ENCODE measurements at regions not wholly inside any gene's neighbourhood (a gene's known extent, or its start where the extent isn't known, plus 50 kb on each side); places are given as distances from the start of the nearest gene placed in this dataset.
"Not testable (repeated sequence)": the region's sequence is repeated elsewhere in the genome, so short reads cannot be mapped to it uniquely, and the experiment has no call there.

- no peak for DNase-seq
Observed at GRCh38 chr14:104306450-104307040, 168.2 kb downstream of the KIF26A start.

GRCh38 chr14:104307246-104307626, 168.8 kb downstream of the KIF26A start:
- no peak for DNase-seq

- no peak for DNase-seq
Observed at GRCh38 chr14:104307627-104308401, 169.4 kb downstream of the KIF26A start.

DNA sequence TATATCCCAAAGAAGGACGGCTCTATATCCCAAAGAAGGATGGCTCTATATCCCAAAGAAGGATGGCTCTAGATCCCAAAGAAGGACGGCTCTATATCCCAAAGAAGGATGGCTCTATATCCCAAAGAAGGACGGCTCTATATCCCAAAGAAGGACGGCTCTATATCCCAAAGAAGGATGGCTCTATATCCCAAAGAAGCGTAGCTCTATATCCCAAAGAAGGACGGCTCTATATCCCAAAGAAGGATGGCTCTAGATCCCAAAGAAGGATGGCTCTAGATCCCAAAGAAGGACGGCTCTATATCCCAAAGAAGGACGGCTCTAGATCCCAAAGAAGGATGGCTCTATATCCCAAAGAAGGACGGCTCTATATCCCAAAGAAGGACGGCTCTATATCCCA, 170.1 kb downstream of the KIF26A start:
- not testable (repeated sequence) for DNase-seq

DNA sequence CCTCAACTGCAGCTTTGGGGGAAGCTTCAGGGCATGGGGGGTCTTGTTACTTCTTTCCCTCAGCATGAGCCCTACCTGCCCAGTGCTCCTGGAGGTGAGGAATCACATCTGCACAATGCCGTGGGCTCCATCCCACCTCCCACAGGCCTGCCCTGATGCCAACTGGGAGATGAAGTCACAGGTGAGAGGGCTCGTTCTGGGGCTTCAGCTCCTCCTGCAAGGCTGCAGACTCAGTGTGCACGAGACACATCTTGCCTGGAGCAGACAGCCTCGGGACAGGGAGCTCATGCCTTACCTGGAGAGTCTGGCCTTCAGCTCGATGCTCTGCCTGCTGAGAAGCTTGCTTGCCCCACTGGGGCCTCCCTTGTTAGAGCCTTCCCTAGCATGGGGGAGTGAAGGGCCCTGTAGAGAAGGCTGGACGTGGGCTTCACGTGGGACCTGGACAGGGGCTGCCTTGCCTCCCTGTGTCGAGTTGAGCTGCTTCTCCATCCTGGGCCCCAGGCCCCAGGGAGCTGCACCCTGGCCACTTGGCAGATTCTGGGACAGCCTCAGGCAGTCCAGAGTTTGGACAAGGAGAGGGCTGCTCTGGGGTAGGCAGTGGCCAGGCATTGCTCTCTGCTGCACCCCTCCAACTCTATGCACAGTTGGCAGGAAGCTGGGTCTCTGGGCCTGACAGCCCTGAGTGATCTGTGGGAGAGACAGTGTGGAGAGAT, 171.4 kb downstream of the KIF26A start:
- no peak for DNase-seq

DNA sequence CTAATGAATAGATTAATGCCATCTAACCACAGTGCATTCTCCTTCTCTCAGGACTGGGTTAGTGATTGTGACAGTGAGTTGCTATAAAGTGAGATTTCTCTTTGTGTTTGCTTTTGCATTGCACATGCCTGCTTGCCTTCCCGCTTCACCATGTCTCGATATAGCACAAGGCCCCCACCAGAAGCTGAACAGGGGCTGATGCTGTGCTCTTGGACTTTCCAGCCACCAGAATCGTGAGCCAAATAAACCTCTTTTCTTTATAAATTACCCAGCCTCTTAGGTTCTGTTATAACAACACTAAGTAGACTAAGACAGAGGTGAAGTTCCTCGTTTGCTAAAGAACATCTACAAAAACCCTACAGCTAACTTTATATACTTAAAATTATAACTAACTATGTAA, 173.0 kb downstream of the KIF26A start:
- DNase-seq = no peak

- DNase-seq = no peak
Observed at GRCh38 chr14:104313674-104314073, 175.3 kb downstream of the KIF26A start.

DNA sequence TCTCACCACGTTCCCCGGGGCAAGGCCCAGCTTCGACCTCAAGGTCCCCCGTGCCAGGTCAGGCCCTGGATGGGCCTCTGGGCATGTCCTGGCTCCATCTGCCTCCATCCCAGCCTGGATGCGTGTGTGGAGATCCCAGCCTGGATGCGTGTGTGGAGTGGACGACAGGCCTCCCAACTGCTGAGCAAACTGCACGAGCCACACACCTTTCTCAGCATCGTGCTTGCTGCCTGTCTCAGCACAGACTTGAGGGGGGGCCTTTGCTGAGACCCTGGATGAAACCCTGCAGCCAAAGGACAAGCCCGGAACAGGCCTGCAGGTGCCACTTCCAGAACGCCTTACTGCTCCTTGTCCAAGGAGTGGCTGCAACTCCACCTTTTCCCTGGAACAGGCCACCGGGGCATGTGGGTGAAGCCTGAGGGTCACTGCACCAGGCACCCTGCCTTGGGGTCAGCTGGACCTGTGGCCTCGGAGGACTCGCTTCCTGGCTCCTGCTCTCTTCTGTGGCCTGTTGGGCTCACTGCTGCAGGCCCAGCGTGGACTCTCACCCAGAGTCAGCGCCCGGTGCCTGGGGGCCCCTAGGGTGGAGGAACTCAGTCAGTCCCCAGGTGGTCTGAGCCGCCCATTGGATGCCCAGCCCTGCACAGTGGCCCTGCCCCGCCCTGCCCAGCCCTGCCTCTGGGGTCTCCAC, 176.0 kb downstream of the KIF26A start:
- DNase-seq = no peak

DNA sequence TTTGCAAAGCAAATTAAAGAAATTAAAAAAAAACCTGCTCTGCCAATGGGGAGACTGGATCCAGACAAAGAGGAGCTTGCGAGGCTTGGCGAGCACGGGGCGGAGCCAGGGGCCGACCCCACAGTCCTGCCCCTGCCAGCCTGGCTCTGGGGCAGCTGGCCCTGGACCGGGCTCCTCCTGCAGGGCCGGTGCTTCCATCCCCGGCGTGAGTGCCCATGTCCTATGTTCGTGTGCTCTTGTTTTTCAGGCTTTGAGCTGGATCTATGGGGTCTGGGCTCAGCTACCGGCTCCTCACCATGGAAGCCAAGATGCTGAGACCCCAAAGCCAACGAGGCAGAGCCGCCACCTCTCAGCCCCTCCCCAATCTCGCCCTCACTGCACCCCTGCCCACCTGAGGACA, 176.8 kb downstream of the KIF26A start:
- no peak for DNase-seq

DNA sequence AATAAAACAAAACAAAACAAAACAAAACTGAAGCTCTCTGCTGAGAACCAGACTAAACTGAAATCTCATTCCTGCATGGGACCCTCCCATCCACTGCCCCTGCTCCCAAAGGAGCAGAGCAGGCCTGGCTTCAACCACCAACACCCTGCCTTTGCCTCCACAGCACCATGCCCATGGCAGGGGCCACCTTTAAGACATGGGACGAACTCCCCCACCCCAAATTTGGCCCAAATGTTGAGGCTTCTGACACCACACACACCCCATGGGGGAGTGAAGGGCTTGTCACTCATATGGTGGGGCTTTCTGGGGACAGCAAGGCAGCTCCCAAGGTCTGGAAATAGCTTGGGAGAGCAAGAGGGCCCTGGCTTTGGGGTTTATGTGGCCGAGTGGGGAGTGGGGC, 177.2 kb downstream of the KIF26A start:
- no peak for DNase-seq

- no peak for DNase-seq
Observed at GRCh38 chr14:104316121-104316722, 177.8 kb downstream of the KIF26A start.

DNA sequence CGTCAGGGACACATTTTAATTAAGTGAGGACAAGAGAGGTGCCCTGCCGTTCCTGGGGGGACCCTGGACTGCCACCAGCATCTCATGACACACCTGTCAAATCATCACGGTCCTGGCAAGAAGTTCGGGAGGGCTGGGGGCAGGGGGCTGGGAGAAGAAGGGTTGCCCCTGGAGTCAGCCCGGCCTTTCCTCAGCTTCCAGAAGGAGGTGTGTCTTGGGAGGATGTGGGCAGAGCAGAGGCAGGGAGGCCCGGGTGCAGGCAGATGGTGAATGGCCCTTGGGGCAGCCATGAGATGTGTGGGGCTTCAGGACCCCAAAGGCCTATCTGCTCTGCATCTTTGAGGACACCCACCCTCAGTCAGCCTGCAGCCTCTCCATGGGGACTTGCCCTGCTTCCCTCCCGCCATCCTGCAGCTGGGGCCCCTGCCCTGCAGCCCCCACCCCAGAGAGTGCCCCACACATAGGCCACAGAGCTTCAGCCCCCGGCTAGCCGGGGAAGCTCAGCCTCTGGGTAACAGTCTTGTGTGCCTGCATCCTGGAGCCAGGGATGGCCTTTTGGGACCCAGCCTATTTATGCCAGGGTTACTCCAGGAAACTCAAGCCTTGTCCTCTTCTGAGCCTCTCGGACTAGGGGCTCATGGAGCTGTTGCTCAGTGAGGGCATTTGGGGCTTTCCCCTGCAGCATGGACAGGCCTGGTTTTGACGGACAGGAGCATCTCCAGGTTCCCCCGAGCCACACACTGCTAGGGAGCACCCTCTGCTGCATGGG, 178.5 kb downstream of the KIF26A start:
- DNase-seq = no peak

GRCh38 chr14:104317492-104317805, 179.1 kb downstream of the KIF26A start:
- DNase-seq = no peak

- no peak for DNase-seq
Observed at GRCh38 chr14:104317975-104318557, 179.7 kb downstream of the KIF26A start.

DNA sequence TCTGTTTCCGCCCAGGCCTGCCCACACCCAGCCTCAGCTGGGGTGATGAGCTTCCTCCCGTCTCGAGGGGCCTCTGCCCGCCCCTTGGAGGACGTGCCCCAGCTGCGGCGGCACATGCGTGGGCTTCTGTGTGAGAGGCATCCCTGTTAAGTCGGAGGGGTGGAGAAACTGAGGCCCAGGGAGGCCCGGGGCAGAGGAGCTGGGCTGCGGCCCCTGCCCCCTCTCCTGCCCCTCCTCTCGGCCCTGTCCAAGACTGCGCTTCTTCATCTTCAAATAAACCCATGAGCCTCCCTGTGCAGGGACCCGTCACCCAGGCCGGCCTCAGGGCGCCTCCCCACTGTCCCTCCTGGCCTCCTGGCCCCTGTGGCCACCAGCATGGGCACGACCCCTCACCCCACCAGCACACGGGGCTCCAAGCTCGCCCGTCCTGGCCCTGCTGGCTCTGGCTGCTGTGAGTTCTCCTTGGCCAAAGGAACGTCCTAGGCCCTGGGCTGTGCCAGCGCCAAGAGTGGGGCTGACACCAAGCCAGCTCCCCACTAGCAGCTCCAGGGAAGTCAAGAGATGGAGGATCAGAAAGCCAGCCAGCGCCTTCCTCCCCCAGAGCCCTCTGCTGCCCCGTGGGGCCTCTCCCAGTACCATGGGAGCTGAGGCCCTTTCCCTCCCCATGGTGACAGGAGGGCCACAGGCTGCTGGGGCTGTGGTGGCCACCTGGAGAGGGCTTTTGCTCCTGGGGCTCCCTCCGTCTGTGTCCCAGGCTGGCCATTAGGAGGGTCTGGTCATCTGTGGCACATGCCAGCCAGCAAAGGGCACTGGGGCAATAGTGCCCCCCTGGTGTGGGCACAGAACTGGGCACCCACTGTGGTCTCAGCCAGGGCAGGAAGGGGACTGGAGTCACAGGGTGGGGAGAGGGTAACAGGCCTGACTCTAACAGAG, 180.4 kb downstream of the KIF26A start:
- no peak for DNase-seq

DNA sequence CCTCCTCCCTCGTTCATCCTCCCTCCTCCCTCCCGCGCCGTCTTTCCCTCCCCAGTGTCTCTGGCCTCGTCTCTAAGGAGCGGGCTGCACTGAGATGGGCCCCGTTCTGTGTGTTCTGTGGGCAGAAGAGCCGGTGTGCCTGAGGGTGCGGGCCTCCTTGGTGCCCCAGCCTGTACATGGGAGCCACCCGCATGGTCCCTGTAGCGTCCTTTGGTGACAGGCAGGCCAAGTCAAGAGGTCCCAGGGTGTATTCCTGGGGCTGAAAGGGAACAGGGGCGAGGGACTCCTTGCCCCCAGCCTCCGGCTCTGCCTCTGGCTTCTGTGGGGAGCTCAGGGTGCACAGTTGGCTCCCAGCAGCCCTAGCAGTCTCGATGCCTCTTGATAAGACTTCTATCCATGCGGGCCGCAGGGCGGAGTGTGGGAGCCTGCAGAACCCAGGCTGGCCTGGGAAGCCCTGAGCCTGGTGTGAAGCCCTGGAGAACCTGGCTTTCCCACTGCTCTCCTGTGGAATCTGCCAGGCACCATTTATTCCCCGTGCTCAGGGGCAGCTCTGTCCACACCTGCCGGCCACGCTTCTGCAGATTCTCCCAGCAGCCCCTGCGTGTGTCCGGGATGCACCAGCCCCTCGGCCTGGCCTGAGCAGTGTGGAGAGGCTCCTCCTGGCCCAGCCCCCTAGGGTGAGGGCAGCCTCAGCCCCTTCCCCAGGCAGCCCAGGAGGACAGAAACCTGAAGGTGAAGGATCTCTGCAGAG, 181.3 kb downstream of the KIF26A start:
- DNase-seq = no peak

- DNase-seq = no peak
Observed at GRCh38 chr14:104320611-104321086, 182.3 kb downstream of the KIF26A start.

GRCh38 chr14:104321088-104321801, 182.9 kb downstream of the KIF26A start:
- no peak for DNase-seq

DNA sequence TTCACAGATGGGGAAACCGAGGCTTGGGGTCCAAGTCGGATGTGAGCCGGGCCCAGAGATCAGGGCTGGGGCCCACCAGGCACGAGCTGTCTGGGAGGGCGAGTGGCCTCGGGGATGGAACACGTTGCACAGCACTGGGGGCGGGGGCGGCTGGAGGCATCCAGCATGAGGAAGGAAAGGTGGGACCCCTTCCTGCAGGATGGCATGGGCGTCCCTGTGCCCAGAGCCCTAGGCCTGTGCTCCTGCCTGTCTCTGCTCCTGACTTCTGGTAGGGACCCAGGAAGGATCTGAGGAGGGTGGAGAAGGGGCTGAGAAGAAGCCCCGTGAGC, 183.4 kb downstream of the KIF26A start:
- no peak for DNase-seq
